Duodenal mucosa (tissue), 2 donors: ENCODE measurements at regions not wholly inside any gene's neighbourhood (a gene's known extent, or its start where the extent isn't known, plus 50 kb on each side); places are given as distances from the start of the nearest gene placed in this dataset.
"Not testable (repeated sequence)": the region's sequence is repeated elsewhere in the genome, so short reads cannot be mapped to it uniquely, and the experiment has no call there.

Experiments
- H3K27ac ChIP-seq: one replicate; pipeline ENCODE4 v1.7.0; 2013; ENCODE audit warnings: low read depth, low read length
- H3K27me3 ChIP-seq, 2 donors: one replicate each; pipeline ENCODE4 v1.7.0; 2013; ENCODE audit warnings: low read length in 2 of 2, control low read depth in 1 of 2; ENCODE audit not compliant: insufficient read depth in 2 of 2, control insufficient read depth in 1 of 2
- H3K36me3 ChIP-seq, 2 donors: one replicate each; pipeline ENCODE4 v1.7.0; 2013; ENCODE audit warnings: low read length in 2 of 2, control low read depth in 1 of 2; ENCODE audit not compliant: insufficient read depth in 2 of 2, control insufficient read depth in 1 of 2
- H3K4me1 ChIP-seq, 2 donors: one replicate each; pipeline ENCODE4 v1.7.0; 2013; ENCODE audit warnings: low read length in 2 of 2, control low read depth in 1 of 2; ENCODE audit not compliant: insufficient read depth in 2 of 2, control insufficient read depth in 1 of 2
- H3K4me3 ChIP-seq, 2 donors: one replicate each; pipeline ENCODE4 v1.7.0; 2013; ENCODE audit warnings: low read length in 2 of 2, low read depth in 1 of 2
- H3K9ac ChIP-seq, 2 donors: one replicate each; pipeline ENCODE4 v1.7.0; 2013; ENCODE audit warnings: low read length in 2 of 2, low read depth in 1 of 2
- H3K9me3 ChIP-seq, 2 donors: one replicate each; pipeline ENCODE4 v1.7.0; 2013; ENCODE audit warnings: low read length in 2 of 2, control low read depth in 1 of 2; ENCODE audit not compliant: control insufficient read depth in 1 of 2

- H3K27ac ChIP-seq, H3K4me1 ChIP-seq, H3K27me3 ChIP-seq, H3K4me3 ChIP-seq, H3K9me3 ChIP-seq, H3K36me3 ChIP-seq, H3K9ac ChIP-seq: not testable (repeated sequence)
These were observed 204.5 kb upstream of the ZEB2 start for GRCh38 chr2:144724460-144724859.

- Histone ChIP-seq H3K36me3 (no peaks in the 10 kb centered on the region), H3K9me3 (peaks cover 0 to 8% of the 10 kb centered on the region in 2 donors), H3K4me3 (no peak overlapping the region), H3K27me3 (no peaks in the 10 kb centered on the region), H3K27ac (no peak overlapping the region), H3K9ac (no peak overlapping the region), H3K4me1 (no peaks in the 10 kb centered on the region)
These were observed 198.5 kb upstream of the ZEB2 start for GRCh38 chr2:144718376-144718775.

- no peak overlapping the region for H3K4me3 ChIP-seq
- peaks cover 0 to 8% of the 10 kb centered on the region in 2 donors for H3K9me3 ChIP-seq
- no peaks in the 10 kb centered on the region for H3K27me3 ChIP-seq
- no peaks in the 10 kb centered on the region for H3K36me3 ChIP-seq
- H3K27ac ChIP-seq, result no peak overlapping the region
- no peak overlapping the region for H3K9ac ChIP-seq
- H3K4me1 ChIP-seq, result no peaks in the 10 kb centered on the region
These were observed 196.1 kb upstream of the ZEB2 start for GRCh38 chr2:144715992-144716391.

- no peak overlapping the region for H3K27ac ChIP-seq
- H3K4me3 ChIP-seq, result no peak overlapping the region
- no peaks in the 10 kb centered on the region for H3K4me1 ChIP-seq
- no peak overlapping the region for H3K9ac ChIP-seq
- no peaks in the 10 kb centered on the region for H3K36me3 ChIP-seq
- H3K9me3 ChIP-seq, result peaks cover 0 to 5% of the 10 kb centered on the region in 2 donors
- H3K27me3 ChIP-seq, result no peaks in the 10 kb centered on the region
These were observed 193.5 kb upstream of the ZEB2 start for GRCh38 chr2:144713410-144713809.

GRCh38 chr2:144712550-144712940 is 192.6 kb upstream of the ZEB2 start:
- no peaks in the 10 kb centered on the region for H3K36me3 ChIP-seq

GRCh38 chr2:144711630-144712549 is 192.0 kb upstream of the ZEB2 start:
- Histone ChIP-seq H3K27me3 (no peaks in the 10 kb centered on the region), H3K4me1 (no peaks in the 10 kb centered on the region), H3K4me3 (no peak overlapping the region), H3K27ac (no peak overlapping the region), H3K36me3 (no peaks in the 10 kb centered on the region), H3K9ac (no peak overlapping the region), H3K9me3 (no peaks in the 10 kb centered on the region)

More at GRCh38 chr2:144712550-144712940, 192.6 kb upstream of the ZEB2 start:
- H3K9ac ChIP-seq, result no peak overlapping the region
- H3K4me3 ChIP-seq, result no peak overlapping the region
- H3K27me3 ChIP-seq, result no peaks in the 10 kb centered on the region
- no peaks in the 10 kb centered on the region for H3K4me1 ChIP-seq
- H3K9me3 ChIP-seq, result no peaks in the 10 kb centered on the region
- H3K27ac ChIP-seq, result no peak overlapping the region

- H3K9ac ChIP-seq, result no peak overlapping the region
- no peaks in the 10 kb centered on the region for H3K9me3 ChIP-seq
- no peak overlapping the region for H3K27ac ChIP-seq
- no peak overlapping the region for H3K4me3 ChIP-seq
- no peaks in the 10 kb centered on the region for H3K36me3 ChIP-seq
- H3K4me1 ChIP-seq, result no peaks in the 10 kb centered on the region
- H3K27me3 ChIP-seq, result no peaks in the 10 kb centered on the region
These were observed 191.2 kb upstream of the ZEB2 start for GRCh38 chr2:144711084-144711483.

GRCh38 chr2:144708626-144709025 is 188.7 kb upstream of the ZEB2 start:
- Histone ChIP-seq H3K27me3 (no peaks in the 10 kb centered on the region), H3K9me3 (no peaks in the 10 kb centered on the region), H3K9ac (no peak overlapping the region), H3K4me1 (no peaks in the 10 kb centered on the region), H3K4me3 (no peak overlapping the region), H3K36me3 (no peaks in the 10 kb centered on the region), H3K27ac (no peak overlapping the region)

- no peak overlapping the region for H3K27ac ChIP-seq
- H3K4me1 ChIP-seq, result no peaks in the 10 kb centered on the region
- no peak overlapping the region for H3K9ac ChIP-seq
- H3K4me3 ChIP-seq, result no peak overlapping the region
- no peaks in the 10 kb centered on the region for H3K9me3 ChIP-seq
- H3K27me3 ChIP-seq, result no peaks in the 10 kb centered on the region
- H3K36me3 ChIP-seq, result no peaks in the 10 kb centered on the region
These were observed 187.9 kb upstream of the ZEB2 start for GRCh38 chr2:144707736-144708326.

- Histone ChIP-seq H3K9ac (no peak overlapping the region), H3K27me3 (no peaks in the 10 kb centered on the region), H3K36me3 (no peaks in the 10 kb centered on the region), H3K27ac (no peak overlapping the region), H3K4me1 (no peaks in the 10 kb centered on the region), H3K4me3 (no peak overlapping the region), H3K9me3 (no peaks in the 10 kb centered on the region)
These were observed 186.7 kb upstream of the ZEB2 start for GRCh38 chr2:144706647-144707046.
